ENCODE measurements at regions not wholly inside any gene's neighbourhood (a gene's known extent, or its start where the extent isn't known, plus 50 kb on each side); places are given as distances from the start of the nearest gene placed in this dataset.

DNA sequence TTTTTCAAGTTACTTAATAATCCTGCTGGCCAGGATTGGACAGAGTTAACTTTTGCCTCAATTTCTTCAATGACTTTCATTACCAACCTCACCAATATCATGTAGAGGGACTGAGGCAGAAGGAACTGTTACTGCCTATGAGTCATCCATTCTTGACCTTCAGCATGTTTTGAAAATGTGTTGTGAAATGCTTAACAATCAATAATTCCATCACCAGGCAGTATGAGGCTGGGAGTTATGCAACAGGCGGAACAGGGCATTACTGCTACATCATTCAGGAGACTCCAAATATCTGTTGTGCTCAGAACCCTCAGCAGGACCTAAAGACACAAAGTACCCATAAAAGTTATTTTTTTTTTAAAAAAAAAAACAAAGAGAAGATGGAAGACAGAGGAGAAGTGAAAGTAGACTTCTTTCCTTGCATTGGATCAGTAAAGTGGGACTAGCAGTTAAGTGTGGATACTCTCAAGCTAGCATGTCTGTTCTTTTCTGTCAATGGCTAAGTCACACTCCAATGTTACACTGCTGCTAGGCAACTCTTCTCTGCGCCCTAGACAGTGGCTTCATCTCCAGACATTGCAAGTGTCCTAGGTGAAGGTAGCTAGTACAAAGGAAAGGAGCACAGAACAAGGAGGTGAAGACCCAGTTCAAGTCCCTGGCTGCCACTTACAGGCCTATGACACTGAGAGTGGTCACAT, 184.9 kb upstream of the LPP start:
- in situ Hi-C loops (cut with HindIII; ENCODE audit: low sequenced_read_pairs), result no loop called here

GRCh38 chr3:187969581-187969950, 184.4 kb upstream of the LPP start:
- in situ Hi-C loops (cut with HindIII; ENCODE audit: low sequenced_read_pairs), result no loop called here

DNA sequence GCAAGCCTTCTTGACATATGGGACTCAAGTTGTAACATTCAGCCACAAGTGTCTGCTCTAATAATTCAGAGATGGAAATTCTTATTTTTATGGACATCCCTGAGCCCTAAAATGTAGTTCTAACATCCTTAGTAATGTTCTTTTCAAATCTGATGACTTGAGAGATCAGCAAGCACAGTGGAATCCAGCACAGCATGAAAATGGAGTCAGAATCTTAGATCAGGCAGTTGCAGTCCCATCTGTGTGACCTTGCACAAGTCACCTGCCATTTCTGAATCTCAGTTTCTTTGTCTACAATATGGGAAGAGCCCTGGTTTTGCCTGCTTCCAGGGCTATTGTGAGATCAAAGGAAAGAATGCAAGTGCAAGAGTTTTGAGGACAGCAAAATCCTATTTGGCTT, 183.9 kb upstream of the LPP start:
- in situ Hi-C loops (cut with HindIII; ENCODE audit: low sequenced_read_pairs), result no loop called here

- in situ Hi-C loops (cut with HindIII; ENCODE audit: low sequenced_read_pairs), result no loop called here
Measured at GRCh38 chr3:187971629-187972028, 182.3 kb upstream of the LPP start.

DNA sequence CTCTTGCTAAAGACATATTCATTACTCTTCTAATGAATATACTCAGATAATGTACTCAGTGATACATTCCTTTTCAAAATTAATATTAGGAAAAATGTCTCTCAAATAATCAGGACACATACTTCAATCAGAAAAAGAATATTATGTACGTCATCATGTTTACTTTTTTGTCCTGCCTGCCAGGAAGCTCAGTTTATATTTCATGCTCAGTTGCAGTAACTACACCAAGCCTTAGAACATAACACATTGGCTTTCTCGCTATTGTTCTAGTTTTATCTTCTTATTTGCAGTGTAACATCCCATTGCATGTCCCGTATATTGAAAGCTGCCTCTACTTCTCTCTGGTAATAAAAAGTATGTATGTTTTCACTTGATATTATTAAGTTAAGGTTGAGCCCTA, 181.5 kb upstream of the LPP start:
- in situ Hi-C loops (cut with HindIII; ENCODE audit: low sequenced_read_pairs), result no loop called here

GRCh38 chr3:187973977-187974870, 179.7 kb upstream of the LPP start:
- in situ Hi-C loops (cut with HindIII; ENCODE audit: low sequenced_read_pairs), result no loop called here

- in situ Hi-C loops (cut with HindIII; ENCODE audit: low sequenced_read_pairs), result no loop called here
Measured at GRCh38 chr3:187974871-187975271, 179.1 kb upstream of the LPP start.

GRCh38 chr3:187975561-187976364, 178.2 kb upstream of the LPP start:
- in situ Hi-C loops (cut with HindIII; ENCODE audit: low sequenced_read_pairs), result no loop called here

GRCh38 chr3:187976365-187976900, 177.5 kb upstream of the LPP start:
- in situ Hi-C loops (cut with HindIII; ENCODE audit: low sequenced_read_pairs), result no loop called here

- in situ Hi-C loops (cut with HindIII; ENCODE audit: low sequenced_read_pairs), result no loop called here
Measured at GRCh38 chr3:187977659-187978058, 176.3 kb upstream of the LPP start.

DNA sequence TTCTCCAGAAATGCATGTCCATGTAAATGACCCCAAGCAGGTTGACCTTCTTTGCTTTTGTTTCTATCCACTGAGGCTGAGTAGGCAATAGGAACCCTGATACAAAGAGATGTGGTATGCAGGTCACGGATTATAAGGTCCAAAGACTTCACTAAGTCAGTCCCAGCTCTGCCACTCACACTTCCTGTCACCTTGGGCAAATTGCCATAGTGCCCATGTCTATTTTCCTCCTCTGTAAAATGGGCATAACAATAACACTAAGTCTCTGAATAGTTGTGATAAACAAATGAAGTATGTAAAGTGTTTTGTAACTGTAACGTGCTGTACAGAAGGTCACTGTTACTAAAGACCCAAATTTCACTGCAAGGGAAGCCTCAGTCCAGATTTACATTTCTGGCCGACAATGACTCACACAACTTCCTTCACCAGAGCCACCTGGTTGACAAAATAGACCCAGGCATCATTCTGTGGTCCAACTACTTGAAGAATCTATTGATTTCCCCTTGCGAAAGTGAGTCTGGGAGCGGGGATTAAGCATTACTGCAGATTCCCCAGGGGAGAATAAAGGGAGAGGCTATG, 175.4 kb upstream of the LPP start:
- in situ Hi-C loops (cut with HindIII; ENCODE audit: low sequenced_read_pairs), result no loop called here

DNA sequence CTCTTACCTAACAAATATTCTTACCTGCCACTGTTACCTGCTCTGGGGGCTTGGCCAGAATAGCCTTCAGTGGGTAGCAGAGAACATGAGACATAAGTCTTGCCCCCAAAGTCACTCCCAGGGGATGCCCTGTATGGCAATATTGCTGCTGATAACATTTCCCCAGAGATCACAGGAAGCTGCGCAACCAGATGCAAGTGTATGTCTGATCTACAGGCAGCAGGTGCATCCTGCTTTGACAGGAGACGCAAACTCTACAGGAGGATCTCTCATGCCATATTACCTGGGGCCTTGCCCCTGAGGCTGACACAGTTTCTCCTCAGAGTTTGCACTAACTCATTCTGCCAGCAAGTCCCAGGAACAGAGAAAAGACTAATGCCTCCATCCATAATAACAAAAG, 174.4 kb upstream of the LPP start:
- in situ Hi-C loops (cut with HindIII; ENCODE audit: low sequenced_read_pairs), result no loop called here

GRCh38 chr3:187980861-187981260, 173.1 kb upstream of the LPP start:
- in situ Hi-C loops (cut with HindIII; ENCODE audit: low sequenced_read_pairs), result no loop called here

- in situ Hi-C loops (cut with HindIII; ENCODE audit: low sequenced_read_pairs), result no loop called here
Measured at GRCh38 chr3:187982142-187982541, 171.8 kb upstream of the LPP start.

GRCh38 chr3:187983484-187984124, 170.4 kb upstream of the LPP start:
- in situ Hi-C loops (cut with HindIII; ENCODE audit: low sequenced_read_pairs), result no loop called here

DNA sequence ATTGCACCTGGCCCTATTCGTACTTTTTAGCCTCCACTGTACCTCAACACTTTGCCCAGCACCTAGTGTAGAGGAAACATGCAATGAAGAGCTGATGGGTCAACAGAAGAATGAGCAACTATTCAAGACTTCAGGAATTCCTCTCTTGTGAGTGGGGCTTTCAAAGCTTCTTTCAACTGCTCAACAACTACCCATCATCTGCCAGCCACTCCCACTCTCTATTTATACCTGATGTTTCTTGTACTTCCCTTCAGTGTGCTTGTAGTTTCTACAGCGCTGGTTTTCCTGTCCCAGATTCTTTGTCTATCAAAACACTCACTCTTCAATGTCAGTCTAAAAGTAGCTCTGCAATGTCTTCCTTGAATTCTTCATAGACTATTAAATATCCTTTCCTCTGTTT, 168.3 kb upstream of the LPP start:
- in situ Hi-C loops (cut with HindIII; ENCODE audit: low sequenced_read_pairs), result no loop called here

DNA sequence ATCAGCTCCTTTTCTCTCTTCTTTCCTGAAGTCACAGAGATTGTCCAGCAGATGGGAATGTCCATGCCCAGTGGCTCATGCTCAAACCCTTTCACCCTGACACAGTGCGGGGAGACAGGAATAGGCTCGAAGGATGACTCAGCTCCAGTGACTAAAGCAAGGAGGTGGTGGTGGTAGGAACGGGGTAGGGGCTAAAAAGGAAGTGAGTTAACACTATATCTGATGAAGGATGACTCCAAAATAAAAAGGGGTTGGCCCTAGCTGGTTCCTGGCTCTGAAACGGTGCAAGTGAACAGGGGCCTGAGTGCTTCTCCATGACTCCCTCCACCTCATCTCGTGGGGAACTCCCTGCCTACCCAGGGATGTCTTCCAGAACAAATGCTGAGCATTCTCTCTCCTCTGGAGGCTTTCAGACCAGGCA, 167.4 kb upstream of the LPP start:
- in situ Hi-C loops (cut with HindIII; ENCODE audit: low sequenced_read_pairs), result no loop called here

DNA sequence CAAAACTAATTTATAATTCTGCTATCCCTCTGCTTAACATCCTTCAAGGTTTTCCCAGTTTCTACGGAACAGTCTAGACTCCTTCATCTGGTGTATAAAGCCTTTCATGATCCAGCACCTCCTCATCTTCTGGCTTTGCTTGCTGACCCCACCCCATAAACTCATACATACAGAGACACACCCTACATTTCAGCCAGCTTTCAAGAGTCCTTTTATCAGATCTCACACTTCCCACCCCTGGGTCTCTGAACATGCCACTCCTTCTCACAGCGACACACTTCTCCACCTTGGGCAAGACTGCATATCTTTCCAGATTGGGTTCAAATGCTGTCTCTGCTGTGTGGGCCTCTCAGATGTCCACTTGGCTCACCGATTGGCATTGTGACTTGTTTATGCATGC, 166.8 kb upstream of the LPP start:
- in situ Hi-C loops (cut with HindIII; ENCODE audit: low sequenced_read_pairs), result no loop called here

DNA sequence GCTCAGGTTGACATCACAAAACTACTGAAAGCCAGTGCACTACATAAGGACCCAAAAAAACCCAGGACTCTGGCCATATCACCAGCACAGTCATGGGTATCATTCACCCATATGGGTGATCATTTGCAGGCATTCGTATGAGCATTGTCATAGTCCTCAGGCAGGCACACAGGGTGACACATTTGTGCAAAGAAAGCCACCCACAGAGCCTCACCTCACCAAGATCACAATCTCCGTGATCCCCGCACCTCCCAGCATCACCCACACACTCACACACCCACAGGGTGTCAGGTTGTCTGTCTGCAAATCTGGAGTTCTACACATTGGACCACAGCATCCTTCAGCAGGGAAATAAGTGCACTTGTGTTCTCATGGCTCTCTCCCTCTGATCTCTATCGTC, 166.0 kb upstream of the LPP start:
- in situ Hi-C loops (cut with HindIII; ENCODE audit: low sequenced_read_pairs), result no loop called here

DNA sequence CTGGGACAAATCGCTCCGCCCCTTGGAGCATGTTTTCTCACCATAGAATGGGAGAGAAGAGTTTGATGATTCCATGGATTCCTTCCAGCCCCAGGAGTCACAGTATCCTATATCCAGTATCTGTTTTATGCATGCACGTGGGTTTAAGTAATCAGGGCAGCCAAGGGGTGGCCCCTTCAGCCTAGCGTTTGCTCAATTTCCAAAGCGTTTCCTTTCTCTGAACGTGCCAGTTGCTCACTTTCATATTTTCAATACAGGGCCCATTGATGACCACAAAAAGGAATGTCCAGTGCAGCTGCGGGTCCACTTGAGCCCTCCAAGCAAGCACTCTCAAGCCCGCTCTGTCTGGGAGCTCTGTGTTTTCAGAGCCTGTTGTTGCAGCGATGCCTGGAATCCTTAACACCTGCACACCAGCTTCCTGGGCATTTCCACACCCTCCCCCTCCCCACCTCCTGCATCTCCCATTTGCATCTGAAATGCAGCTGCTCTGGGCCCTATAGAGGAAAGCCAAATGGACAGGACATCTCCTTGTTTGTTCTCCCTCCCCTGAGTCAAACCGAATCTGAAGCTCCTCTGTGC, 164.3 kb upstream of the LPP start:
- in situ Hi-C loops (cut with HindIII; ENCODE audit: low sequenced_read_pairs), result loop anchor here (5.0 kb wide), 1 partner anchor 82 kb away; no protein-coding TSS in a partner anchor
